HUES6 (cell line): ENCODE measurements at regions not wholly inside any gene's neighbourhood (a gene's known extent, or its start where the extent isn't known, plus 50 kb on each side); places are given as distances from the start of the nearest gene placed in this dataset.

Experiments
- H3K27ac ChIP-seq: 2 replicates; pipeline ENCODE4 v1.7.0; 2013; ENCODE audit warnings: low read depth, mild to moderate bottlenecking, low read length, inconsistent platforms
- H3K27me3 ChIP-seq: 2 replicates; pipeline ENCODE4 v1.6.1; 2013; ENCODE audit warnings: low read length; ENCODE audit not compliant: control insufficient read depth, insufficient read depth
- H3K36me3 ChIP-seq: 2 replicates; pipeline ENCODE4 v1.6.1; 2013; ENCODE audit warnings: low read length; ENCODE audit not compliant: control insufficient read depth, insufficient read depth
- H3K4me1 ChIP-seq: 2 replicates; pipeline ENCODE4 v1.6.1; 2013; ENCODE audit warnings: low read length; ENCODE audit not compliant: control insufficient read depth, insufficient read depth
- H3K4me3 ChIP-seq: 2 replicates; pipeline ENCODE4 v1.5.1; 2013; ENCODE audit warnings: low read depth, low read length
- H3K9ac ChIP-seq: one replicate; pipeline ENCODE4 v1.6.1; 2013; ENCODE audit warnings: mild to moderate bottlenecking, low read length
- H3K9me3 ChIP-seq: 2 replicates; pipeline ENCODE4 v1.6.1; 2013; ENCODE audit warnings: low read depth, low read length; ENCODE audit not compliant: control insufficient read depth, insufficient read depth

DNA sequence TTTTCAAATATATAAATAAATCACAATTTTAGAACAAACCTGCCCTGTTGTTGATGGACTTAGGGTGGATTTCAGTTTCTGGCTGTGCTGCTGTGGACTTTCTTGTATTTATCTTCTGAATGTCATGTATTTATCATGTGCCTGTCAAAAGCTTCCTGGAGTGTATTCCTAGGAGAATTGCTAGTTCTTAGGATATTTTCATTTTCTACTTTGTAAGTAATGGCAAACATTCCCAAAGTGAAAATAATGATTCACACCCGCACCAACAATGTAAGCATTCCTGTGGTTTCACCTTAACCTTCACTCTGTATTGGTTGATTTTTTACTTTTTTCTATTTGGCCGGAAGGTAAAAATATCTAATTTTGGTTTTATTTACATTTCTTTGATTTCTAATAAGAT lies 387.8 kb downstream of the SMOC2 start:
- Histone ChIP-seq H3K9me3 (no peaks in the 10 kb centered on the region), H3K9ac (no peak overlapping the region), H3K27me3 (no peaks in the 10 kb centered on the region), H3K4me3 (no peak overlapping the region), H3K36me3 (no peaks in the 10 kb centered on the region), H3K27ac (no peak overlapping the region), H3K4me1 (peaks cover 7% of the 10 kb centered on the region)

DNA sequence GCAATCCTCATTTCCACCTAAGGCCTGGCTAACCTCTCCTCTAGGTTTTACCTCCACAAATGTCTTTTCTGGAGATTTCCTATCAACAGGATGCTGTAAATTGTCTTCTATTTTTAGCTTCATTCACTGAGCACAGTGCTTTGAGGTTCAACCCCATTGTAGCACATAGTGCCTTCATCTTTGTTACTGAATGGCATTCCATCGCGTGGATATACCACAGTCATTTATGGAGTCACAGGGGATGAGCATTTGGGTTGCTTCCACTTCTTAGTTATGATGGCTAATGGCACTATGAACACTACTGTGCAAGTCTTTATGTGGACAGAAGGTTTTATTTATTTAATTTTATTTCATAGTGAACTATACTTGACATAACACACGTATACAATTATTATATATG lies 387.1 kb downstream of the SMOC2 start:
- H3K9me3 ChIP-seq = no peaks in the 10 kb centered on the region
- H3K36me3 ChIP-seq = no peaks in the 10 kb centered on the region

DNA sequence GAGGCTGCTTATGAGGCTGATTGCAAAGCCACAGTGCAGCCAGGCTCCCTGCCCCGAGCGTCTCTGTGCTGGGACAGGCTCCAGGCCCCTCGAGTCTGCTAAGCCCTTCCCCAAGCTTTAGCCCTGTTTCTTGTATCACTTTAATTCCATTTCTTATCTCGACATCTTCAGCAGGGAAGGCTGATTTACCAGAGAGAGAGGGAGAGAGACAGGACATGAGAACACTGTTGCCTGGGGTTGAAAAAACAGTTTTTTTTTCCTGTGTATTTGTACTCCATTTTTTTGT lies 386.5 kb downstream of the SMOC2 start:
- no peak overlapping the region for H3K9ac ChIP-seq
- no peak overlapping the region for H3K27ac ChIP-seq
- H3K27me3 ChIP-seq = no peaks in the 10 kb centered on the region
- H3K4me3 ChIP-seq = no peak overlapping the region
- H3K9me3 ChIP-seq = no peaks in the 10 kb centered on the region
- H3K36me3 ChIP-seq = no peaks in the 10 kb centered on the region
- peaks cover 10% of the 10 kb centered on the region for H3K4me1 ChIP-seq

More for the DNA sequence above, 387.1 kb downstream of the SMOC2 start:
- Histone ChIP-seq H3K27me3 (no peaks in the 10 kb centered on the region), H3K27ac (no peak overlapping the region), H3K4me1 (peaks cover 10% of the 10 kb centered on the region), H3K4me3 (no peak overlapping the region), H3K9ac (no peak overlapping the region)

DNA sequence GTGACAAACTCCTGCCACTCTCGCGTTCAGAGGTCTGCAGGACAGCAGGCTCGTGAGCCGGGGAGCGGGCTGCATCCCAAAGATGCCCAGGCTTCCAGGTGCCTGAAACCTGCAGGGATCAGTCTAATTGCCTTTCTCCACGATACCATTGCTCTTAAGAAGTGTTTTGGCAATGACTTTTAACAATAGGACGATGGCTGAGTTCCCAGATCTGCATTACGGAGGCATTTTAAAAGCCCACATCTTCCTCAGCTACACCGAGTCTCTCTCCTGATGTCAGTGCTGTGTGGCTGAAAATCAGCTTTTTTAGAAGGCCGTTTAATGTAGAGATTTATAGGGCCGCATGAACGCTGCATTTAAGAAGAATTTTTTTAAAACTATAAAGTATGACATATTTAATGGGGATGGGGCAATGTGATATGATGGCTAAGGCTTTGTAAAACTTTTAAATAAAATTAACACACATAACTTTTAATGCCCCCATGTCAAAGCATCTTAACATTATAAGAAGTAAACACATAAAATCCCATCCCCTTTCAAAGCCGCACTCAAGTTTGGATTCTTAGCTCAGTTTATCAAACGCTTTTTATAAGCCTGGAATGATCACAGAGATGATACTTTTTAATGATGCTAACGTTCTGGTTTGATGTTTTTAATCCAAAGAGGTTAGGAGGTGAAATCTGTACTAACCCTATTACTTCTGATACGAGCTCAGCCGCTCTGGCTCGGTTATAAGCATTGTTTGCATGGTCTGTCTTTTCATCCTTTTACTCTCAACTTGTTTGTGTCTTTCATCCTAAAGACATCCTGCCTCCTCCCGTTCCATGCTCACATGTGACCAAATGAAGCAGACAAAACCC lies 386.0 kb downstream of the SMOC2 start:
- no peaks in the 10 kb centered on the region for H3K36me3 ChIP-seq
- no peaks in the 10 kb centered on the region for H3K27me3 ChIP-seq
- H3K4me3 ChIP-seq = no peak overlapping the region
- H3K4me1 ChIP-seq = peaks cover 10% of the 10 kb centered on the region
- no peak overlapping the region for H3K27ac ChIP-seq
- H3K9ac ChIP-seq = no peak overlapping the region
- no peaks in the 10 kb centered on the region for H3K9me3 ChIP-seq

DNA sequence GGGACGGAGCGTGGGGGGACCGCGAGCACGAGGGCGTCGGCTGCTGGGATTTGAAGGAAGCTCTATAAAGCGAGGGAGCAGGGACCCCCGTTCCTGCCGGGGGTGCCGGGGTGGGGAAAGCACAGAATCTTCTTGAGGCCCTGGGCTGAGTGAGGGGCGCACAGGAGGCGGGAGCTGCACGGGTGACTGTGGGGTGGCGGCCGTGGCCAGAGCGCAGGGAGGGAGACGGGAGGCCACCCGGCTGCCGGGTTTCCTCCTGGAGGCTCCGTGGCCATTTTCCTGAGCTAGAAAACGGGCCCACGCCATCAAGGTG lies 385.1 kb downstream of the SMOC2 start:
- Histone ChIP-seq H3K4me1 (peaks cover 10% of the 10 kb centered on the region), H3K36me3 (no peaks in the 10 kb centered on the region), H3K9ac (no peak overlapping the region), H3K4me3 (no peak overlapping the region), H3K27ac (no peak overlapping the region), H3K27me3 (no peaks in the 10 kb centered on the region), H3K9me3 (no peaks in the 10 kb centered on the region)

DNA sequence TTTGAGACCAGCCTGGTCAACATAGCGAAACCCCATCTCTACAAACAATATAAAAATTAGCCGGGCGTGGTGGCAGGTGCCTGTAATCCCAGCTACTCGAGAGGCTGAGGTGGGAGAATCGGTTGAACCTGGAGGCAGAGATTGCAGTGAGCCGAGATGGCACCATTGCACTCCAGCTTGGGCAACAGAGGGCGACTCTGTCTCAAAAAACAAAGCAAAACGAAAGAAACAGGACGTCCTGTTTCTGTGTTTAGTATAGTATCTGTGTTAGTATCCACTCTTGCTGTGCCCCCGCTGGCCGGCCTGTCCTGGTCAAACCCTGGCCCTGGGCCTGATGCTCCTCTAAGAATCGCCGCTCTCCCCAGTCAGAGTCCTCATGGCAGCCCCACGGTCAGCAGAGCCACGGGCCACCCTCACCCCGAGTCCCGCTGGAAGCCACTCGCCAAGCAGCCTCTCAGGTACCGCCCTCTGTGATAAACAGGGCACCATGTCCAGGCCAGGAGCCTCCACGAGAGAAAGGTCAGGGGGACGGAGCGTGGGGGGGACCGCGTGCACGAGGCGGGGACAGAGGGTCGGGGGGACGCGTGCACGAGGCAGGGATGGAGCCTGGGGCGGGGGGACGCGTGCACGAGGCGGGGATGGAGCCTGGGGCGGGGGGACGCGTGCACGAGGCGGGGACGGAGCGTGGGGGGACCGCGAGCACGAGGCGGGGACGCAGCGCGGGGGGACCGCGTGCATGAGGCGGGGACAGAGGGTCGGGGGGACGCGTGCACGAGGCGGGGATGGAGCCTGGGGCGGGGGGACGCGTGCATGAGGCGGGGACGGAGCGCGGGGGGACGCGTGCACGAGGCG lies 384.5 kb downstream of the SMOC2 start:
- H3K27ac ChIP-seq = no peak overlapping the region
- H3K4me3 ChIP-seq = no peak overlapping the region
- no peaks in the 10 kb centered on the region for H3K27me3 ChIP-seq
- H3K36me3 ChIP-seq = no peaks in the 10 kb centered on the region
- peaks cover 8% of the 10 kb centered on the region; the same call in 1 of the 2 replicates for H3K4me1 ChIP-seq
- no peaks in the 10 kb centered on the region for H3K9me3 ChIP-seq
- no peak overlapping the region for H3K9ac ChIP-seq

DNA sequence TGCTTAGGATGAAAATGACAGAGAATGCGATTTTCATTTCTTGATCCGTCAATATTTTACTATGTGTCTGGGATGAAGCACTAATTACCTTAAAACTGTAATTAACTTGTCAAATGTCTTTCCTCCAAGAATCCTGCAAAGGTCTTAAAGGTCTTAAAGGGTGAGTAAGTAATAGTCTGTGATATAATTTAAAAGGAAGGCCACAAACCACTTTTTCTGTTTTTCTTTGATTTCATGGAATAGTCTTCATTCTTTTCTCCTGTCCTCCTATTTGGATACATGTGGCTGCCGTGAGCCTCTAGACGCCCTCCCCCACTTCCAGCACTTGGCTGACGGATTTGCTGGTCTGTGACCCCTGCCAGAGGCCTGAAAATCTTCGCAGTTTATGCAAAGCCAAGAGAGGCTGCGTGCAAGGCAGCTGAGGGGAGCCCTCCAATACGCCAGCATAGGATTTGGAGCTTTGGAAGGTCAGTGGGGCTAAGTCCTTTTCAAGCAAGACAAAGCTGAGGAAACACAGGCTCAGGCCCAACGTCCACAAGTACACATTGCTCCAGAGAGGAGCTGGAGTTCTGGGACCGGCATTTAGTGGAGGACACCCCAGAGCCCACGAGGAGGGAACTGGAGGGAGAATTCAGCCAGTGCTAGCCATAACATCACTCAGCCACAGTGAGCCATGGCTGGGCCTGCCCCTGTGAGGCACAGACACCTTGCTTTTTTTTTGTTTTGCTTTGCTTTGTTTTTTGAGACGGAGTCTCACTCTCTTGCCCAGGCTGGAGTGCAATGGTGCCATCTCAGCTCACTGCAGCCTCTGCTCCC lies 382.6 kb downstream of the SMOC2 start:
- Histone ChIP-seq H3K9ac (no peak overlapping the region), H3K36me3 (no peaks in the 10 kb centered on the region), H3K9me3 (peaks cover 4% of the 10 kb centered on the region; the same call in 1 of the 2 replicates), H3K4me1 (peaks cover 8% of the 10 kb centered on the region; the same call in 1 of the 2 replicates), H3K4me3 (no peak overlapping the region), H3K27ac (no peak overlapping the region), H3K27me3 (no peaks in the 10 kb centered on the region)

DNA sequence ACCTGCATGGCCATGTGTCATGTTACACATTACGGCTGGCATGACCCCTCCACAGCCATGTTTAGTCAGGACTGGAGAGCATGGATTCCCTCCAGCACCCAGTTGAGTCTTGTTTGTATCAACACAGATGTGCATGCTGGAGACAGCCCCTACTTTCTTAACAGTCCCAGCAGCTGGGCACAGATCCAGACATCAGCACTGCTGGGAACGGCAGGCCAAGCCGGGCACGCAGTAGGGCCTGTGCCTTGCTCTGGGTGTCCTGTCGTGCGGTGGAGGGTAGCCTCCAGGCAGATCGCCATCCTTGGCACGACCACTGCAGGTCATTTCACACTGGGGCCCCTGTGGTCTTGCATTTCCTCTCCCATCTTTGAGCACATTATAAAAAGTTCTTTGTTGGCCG lies 381.4 kb downstream of the SMOC2 start:
- Histone ChIP-seq H3K27ac (no peak overlapping the region), H3K9ac (no peak overlapping the region), H3K9me3 (peaks cover 8% of the 10 kb centered on the region; the same call in 1 of the 2 replicates), H3K27me3 (no peaks in the 10 kb centered on the region), H3K4me1 (peaks cover 8% of the 10 kb centered on the region; the same call in 1 of the 2 replicates), H3K4me3 (no peak overlapping the region), H3K36me3 (no peaks in the 10 kb centered on the region)

DNA sequence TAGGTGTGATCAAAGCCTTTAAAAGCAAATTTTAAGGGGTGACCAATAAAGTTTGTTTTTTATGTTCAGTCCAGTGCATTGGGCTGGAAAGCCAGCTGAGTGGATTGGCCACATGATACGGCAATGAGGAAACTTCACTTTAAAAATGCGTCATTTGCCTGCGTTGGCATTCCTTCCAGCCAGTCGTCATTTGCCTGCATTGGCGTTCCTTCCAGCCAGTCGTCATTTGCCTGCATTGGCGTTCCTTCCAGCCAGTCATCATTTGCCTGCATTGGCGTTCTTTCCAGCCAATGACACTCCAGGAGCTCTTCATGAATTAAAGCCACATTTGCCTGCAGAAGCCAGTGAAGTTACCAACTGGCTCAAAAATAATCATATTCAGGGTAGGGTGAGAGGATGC lies 378.6 kb downstream of the SMOC2 start:
- Histone ChIP-seq H3K27ac (no peak overlapping the region), H3K9me3 (peaks cover 15% of the 10 kb centered on the region), H3K4me3 (no peak overlapping the region), H3K4me1 (peaks cover 6% of the 10 kb centered on the region; the same call in 1 of the 2 replicates), H3K27me3 (no peaks in the 10 kb centered on the region), H3K36me3 (no peaks in the 10 kb centered on the region), H3K9ac (no peak overlapping the region)

DNA sequence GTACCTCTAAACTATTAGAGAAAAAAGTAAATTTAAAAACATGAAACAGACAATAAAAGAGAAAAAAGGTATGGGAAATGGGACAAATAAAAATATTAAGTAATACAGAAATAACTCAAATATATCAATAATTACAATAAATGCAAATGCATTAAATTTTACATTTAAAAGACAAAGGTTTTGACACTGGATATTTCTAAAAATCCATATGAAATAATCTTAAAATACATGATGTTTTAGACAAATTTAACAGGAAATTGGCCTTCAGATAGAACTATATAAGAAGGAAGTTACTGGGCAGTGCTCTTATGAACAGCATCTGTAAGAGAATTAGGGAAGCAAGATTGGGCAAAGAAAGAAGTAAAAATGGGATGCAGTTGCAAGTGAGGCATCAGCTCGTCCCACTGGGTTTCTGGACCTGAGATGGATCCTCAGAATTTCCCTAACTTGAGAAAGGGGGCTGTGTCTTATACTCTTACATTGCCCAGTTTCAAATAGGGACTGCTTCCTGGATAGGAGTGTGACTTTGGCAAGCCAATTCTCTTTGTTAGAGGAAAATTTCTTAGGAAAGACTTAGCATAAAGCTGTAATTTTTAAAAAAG lies 376.7 kb downstream of the SMOC2 start:
- Histone ChIP-seq H3K36me3 (no peaks in the 10 kb centered on the region), H3K4me3 (no peak overlapping the region), H3K4me1 (no peaks in the 10 kb centered on the region), H3K27me3 (no peaks in the 10 kb centered on the region), H3K9ac (no peak overlapping the region), H3K9me3 (peaks cover 15% of the 10 kb centered on the region), H3K27ac (no peak overlapping the region)
